Gastrocnemius medialis (tissue), 4 donors: ENCODE measurements at regions not wholly inside any gene's neighbourhood (a gene's known extent, or its start where the extent isn't known, plus 50 kb on each side); places are given as distances from the start of the nearest gene placed in this dataset.

ENCODE experiments used
- ATAC-seq, 2 donors: fragments of 150-250 bp; one replicate each; pipeline ENCODE4 v1.9.1; 2016
- DNase-seq, 2 donors: peaks; one replicate each; pipeline ENCODE4 v3.0.0-alpha.2; 2019
- H3K27ac ChIP-seq, 4 donors: fragments of 200-600 bp; sonication (generic); 1 replicate in 1 of 4; 2 replicates in 3 of 4; pipeline ENCODE4 v1.5.1; 2016 to 2018; ENCODE audit warnings: mild to moderate bottlenecking in 2 of 4, moderate library complexity in 1 of 4
- H3K27me3 ChIP-seq, 3 donors: fragments of 200-600 bp; sonication (generic) in 2 of 3; 1 replicate in 1 of 3; 2 replicates in 2 of 3; pipeline versions ENCODE4 v1.5.1 to v1.6.0; 2016 to 2019; ENCODE audit warnings: mild to moderate bottlenecking in 1 of 3, moderate library complexity in 1 of 3
- H3K36me3 ChIP-seq, 2 donors: fragments of 200-600 bp; sonication (generic) in 1 of 2; one replicate each; pipeline ENCODE4 v1.5.1; 2017 to 2018
- H3K4me1 ChIP-seq, 2 donors: fragments of 200-600 bp; sonication (generic) in 1 of 2; one replicate each; pipeline ENCODE4 v1.5.1; 2016 to 2017; ENCODE audit warnings: mild to moderate bottlenecking in 2 of 2
- H3K4me3 ChIP-seq, 4 donors: fragments of 200-600 bp; sonication (generic) in 3 of 4; 1 replicate in 1 of 4; 2 replicates in 3 of 4; pipeline ENCODE4 v1.5.1; 2016 to 2019; ENCODE audit warnings: mild to moderate bottlenecking in 2 of 4
- H3K9me3 ChIP-seq, 3 donors: fragments of 200-600 bp; sonication (generic) in 2 of 3; 1 replicate in 1 of 3; 2 replicates in 2 of 3; pipeline ENCODE4 v1.5.1; 2016 to 2019
- CTCF ChIP-seq, 5 experiments: fragments of 450-650 bp in 3 of 5; fragments of 200-600 bp in 2 of 5; sonication (generic) in 2 of 5; IDR thresholded peaks in 4 of 5; conservative IDR thresholded peaks in 1 of 5; 1 replicate in 4 of 5; 2 replicates in 1 of 5; pipeline ENCODE4 v1.5.1; 2016 to 2019; ENCODE audit warnings: antibody characterized with exemption in 5 of 5, mild to moderate bottlenecking in 3 of 5, moderate library complexity in 3 of 5
- POLR2A ChIP-seq, 2 donors: fragments of 450-650 bp; IDR thresholded peaks; one replicate each; pipeline ENCODE4 v1.6.1; 2017; ENCODE audit warnings: antibody characterized with exemption in 2 of 2, mild to moderate bottlenecking in 2 of 2, moderate library complexity in 2 of 2
- in situ Hi-C, 4 donors: fragments of 200-750 bp; cut with MboI; loops; one replicate each; pipeline versions ENCODE4 v1.15.0 to v1.8.0; 2017; ENCODE audit warnings: low sequenced_read_pairs in 4 of 4
- intact Hi-C: fragments of 100-400 bp; cut with DNase I; formaldehyde crosslinking; loops from one replicate; pipeline ENCODE4 v1.15.1; 2023; ENCODE audit warnings: low total_unique reads

GRCh38 chr10:7046615-7047014, 364.2 kb downstream of the SFMBT2 start:
- H3K27ac ChIP-seq, result no peak overlapping the region

GRCh38 chr10:7045891-7046599, 364.8 kb downstream of the SFMBT2 start:
- no peak for ATAC-seq
- no peaks in the 10 kb centered on the region for H3K36me3 ChIP-seq

More at GRCh38 chr10:7046615-7047014, 364.2 kb downstream of the SFMBT2 start:
- intact Hi-C loops, result no loop called here
- ATAC-seq (no peak), DNase-seq (no peak)
- no peaks in the 10 kb centered on the region for H3K9me3 ChIP-seq
- H3K4me3 ChIP-seq, result no peak overlapping the region
- no peak for TF ChIP-seq POLR2A (IDR thresholded peaks at IDR 0.05)
- no peak for TF ChIP-seq CTCF (IDR thresholded peaks at IDR 0.05 in 4 of 5, conservative IDR thresholded peaks at IDR 0.05 in 1 of 5)
- H3K27me3 ChIP-seq, result no peaks in the 10 kb centered on the region
- no peaks in the 10 kb centered on the region for H3K36me3 ChIP-seq
- H3K4me1 ChIP-seq, result no peaks in the 10 kb centered on the region
- in situ Hi-C loops, result no loop called here

GRCh38 chr10:7043055-7043653, 367.7 kb downstream of the SFMBT2 start:
- intact Hi-C loops, result no loop called here
- Histone ChIP-seq H3K36me3 (no peaks in the 10 kb centered on the region), H3K4me1 (no peaks in the 10 kb centered on the region), H3K27ac (no peak overlapping the region), H3K27me3 (no peaks in the 10 kb centered on the region), H3K4me3 (no peak overlapping the region), H3K9me3 (no peaks in the 10 kb centered on the region)
- in situ Hi-C loops, result no loop called here
- no peak for DNase-seq
- TF ChIP-seq POLR2A (IDR thresholded peaks at IDR 0.05), result no peak
- no peak for TF ChIP-seq CTCF (IDR thresholded peaks at IDR 0.05 in 4 of 5, conservative IDR thresholded peaks at IDR 0.05 in 1 of 5)
- no peak for ATAC-seq

More at GRCh38 chr10:7045891-7046599, 364.8 kb downstream of the SFMBT2 start:
- DNase-seq, result no peak
- intact Hi-C loops, result no loop called here
- TF ChIP-seq POLR2A (IDR thresholded peaks at IDR 0.05), result no peak
- no peak for TF ChIP-seq CTCF (IDR thresholded peaks at IDR 0.05 in 4 of 5, conservative IDR thresholded peaks at IDR 0.05 in 1 of 5)
- Histone ChIP-seq H3K27ac (no peak overlapping the region), H3K27me3 (no peaks in the 10 kb centered on the region), H3K4me1 (no peaks in the 10 kb centered on the region), H3K4me3 (no peak overlapping the region), H3K9me3 (no peaks in the 10 kb centered on the region)
- in situ Hi-C loops, result no loop called here

GRCh38 chr10:7042419-7043054, 368.3 kb downstream of the SFMBT2 start:
- Histone ChIP-seq H3K27me3 (no peaks in the 10 kb centered on the region), H3K9me3 (no peaks in the 10 kb centered on the region), H3K4me3 (no peak overlapping the region), H3K4me1 (no peaks in the 10 kb centered on the region), H3K36me3 (no peaks in the 10 kb centered on the region), H3K27ac (no peak overlapping the region)
- no peak for ATAC-seq
- no peak for DNase-seq
- no peak for TF ChIP-seq POLR2A (IDR thresholded peaks at IDR 0.05)
- no peak for TF ChIP-seq CTCF (IDR thresholded peaks at IDR 0.05 in 4 of 5, conservative IDR thresholded peaks at IDR 0.05 in 1 of 5)
- intact Hi-C loops, result no loop called here
- in situ Hi-C loops, result no loop called here
